HCT116 (cell line): ENCODE measurements at regions not wholly inside any gene's neighbourhood (a gene's known extent, or its start where the extent isn't known, plus 50 kb on each side); places are given as distances from the start of the nearest gene placed in this dataset.

Experiments
- ATAC-seq: fragments of 200-7000 bp; cut with Tn5 transposase; 2 replicates; pipeline ENCODE4 v1.9.1; 2020; ENCODE audit warnings: mild to moderate bottlenecking, moderate library complexity
- BruUV-seq: library from RNA; stranded (reverse); fragments of 400-500 nt; replicated peaks from 2 replicates; lab custom pipeline; 2021; lab: Mats Ljungman, UMichigan
- CTCF ChIA-PET: fragments of 300-600 bp; sonication (Branson Sonifier 250); formaldehyde crosslinking; loops from one replicate; lab custom pipeline; 2021; ENCODE audit warnings: antibody characterized with exemption; lab: Charles Lee
- POLR2A ChIA-PET: fragments of 300-600, 350-600 bp; sonication (Branson Sonifier 250); formaldehyde crosslinking; loops from one replicate; lab custom pipeline; 2021; ENCODE audit warnings: antibody characterized with exemption; lab: Charles Lee
- RAD21 ChIA-PET, 2 experiments: fragments of 300-600 bp; sonication (Branson Sonifier 250); formaldehyde crosslinking; loops; one replicate each; lab custom pipeline; 2023; ENCODE audit warnings: low total read pairs in 2 of 2; ENCODE audit not compliant: uncharacterized antibody in 2 of 2, unreplicated experiment in 2 of 2, low non-redundant PET in 1 of 2; lab: Charles Lee
- DNase-seq: peaks from one replicate; pipeline ENCODE4 v3.0.0-alpha.2; 2010; ENCODE audit warnings: low read depth, low spot score
- H2AFZ ChIP-seq: fragments of 200-600 bp; shearing (Covaris generic), sonication (generic); 2 replicates; pipeline ENCODE4 v1.6.1; 2017; ENCODE audit warnings: low read depth, mixed run types, mixed read lengths, antibody characterized with exemption, low read length; ENCODE audit not compliant: poor library complexity, severe bottlenecking
- H3K27ac ChIP-seq: 2 replicates; pipeline ENCODE4 v1.5.1; 2012; ENCODE audit warnings: low read depth, low read length
- H3K27me3 ChIP-seq: fragments of 200-600 bp; sonication (generic); 2 replicates; pipeline ENCODE4 v1.6.1; 2016; ENCODE audit warnings: mixed run types, low read length, mixed read lengths; ENCODE audit not compliant: insufficient read depth
- H3K36me3 ChIP-seq, 2 experiments: fragments of 200-500 bp in 1 of 2; fragments of 200-600 bp in 1 of 2; sonication (Bioruptor generic) in 1 of 2; sonication (generic) in 1 of 2; 2 replicates each; pipeline versions ENCODE4 v1.5.1 to v1.6.1; 2014 to 2016; ENCODE audit warnings: low read length in 2 of 2, inconsistent platforms in 1 of 2, mixed read lengths in 1 of 2, mixed run types in 1 of 2; ENCODE audit not compliant: insufficient read depth in 2 of 2, control insufficient read depth in 1 of 2
- H3K4me1 ChIP-seq, 2 experiments: fragments of 200-600 bp in 1 of 2; sonication (generic) in 1 of 2; 2 replicates each; pipeline versions ENCODE4 v1.5.1 to v1.6.1; 2012 to 2017; ENCODE audit warnings: low read length in 2 of 2, inconsistent platforms in 1 of 2, mild to moderate bottlenecking in 1 of 2, mixed read lengths in 1 of 2, mixed run types in 1 of 2, moderate library complexity in 1 of 2; ENCODE audit not compliant: insufficient read depth in 2 of 2, control insufficient read depth in 1 of 2
- H3K4me2 ChIP-seq: fragments of 200-600 bp; sonication (generic); 2 replicates; pipeline ENCODE4 v1.6.1; 2017; ENCODE audit warnings: mixed run types, low read length, mixed read lengths
- H3K4me3 ChIP-seq, 2 experiments: fragments of 200-600 bp in 1 of 2; sonication (generic) in 1 of 2; replicated peaks in 1 of 2; 2 replicates each; pipeline ENCODE4 v1.5.1; 2011 to 2016; ENCODE audit warnings: low read length in 2 of 2, control low read depth in 1 of 2, low read depth in 1 of 2, mild to moderate bottlenecking in 1 of 2, mixed read lengths in 1 of 2, mixed run types in 1 of 2
- H3K79me2 ChIP-seq: fragments of 200-600 bp; sonication (generic); 2 replicates; pipeline ENCODE4 v1.6.1; 2017; ENCODE audit warnings: mild to moderate bottlenecking, mixed run types, low read length, moderate library complexity, mixed read lengths; ENCODE audit not compliant: insufficient read depth
- H3K9ac ChIP-seq: fragments of 200-600 bp; sonication (generic); 2 replicates; pipeline ENCODE4 v1.6.1; 2016; ENCODE audit warnings: low read length, mixed read lengths
- H3K9me2 ChIP-seq: fragments of 200-600 bp; sonication (generic), shearing (Covaris generic); 2 replicates; pipeline ENCODE4 v1.6.1; 2017; ENCODE audit warnings: mixed run types, mild to moderate bottlenecking, moderate library complexity; ENCODE audit not compliant: insufficient read depth
- H3K9me3 ChIP-seq, 2 experiments: fragments of 200-500 bp in 1 of 2; fragments of 200-600 bp in 1 of 2; sonication (Bioruptor generic) in 1 of 2; sonication (generic) in 1 of 2; 2 replicates each; pipeline ENCODE4 v1.6.1; 2014 to 2017; ENCODE audit warnings: low read length in 2 of 2, mixed read lengths in 2 of 2, inconsistent platforms in 1 of 2, low read depth in 1 of 2, mild to moderate bottlenecking in 1 of 2, mixed run types in 1 of 2, moderate library complexity in 1 of 2; ENCODE audit not compliant: control insufficient read depth in 1 of 2, insufficient read depth in 1 of 2
- H4K20me1 ChIP-seq: fragments of 200-600 bp; sonication (generic), shearing (Covaris generic); 2 replicates; pipeline ENCODE4 v1.6.1; 2017; ENCODE audit warnings: mixed run types, mild to moderate bottlenecking, moderate library complexity; ENCODE audit not compliant: insufficient read depth
- CBX3 ChIP-seq: IDR thresholded peaks from 2 replicates; pipeline ENCODE4 v1.6.1; 2012; ENCODE audit warnings: low read depth
- CEBPB ChIP-seq: IDR thresholded peaks from 2 replicates; pipeline ENCODE4 v1.6.1; 2012; ENCODE audit warnings: low read depth
- ELF1 ChIP-seq: IDR thresholded peaks from 2 replicates; pipeline ENCODE4 v1.6.1; 2012; ENCODE audit warnings: low read depth, borderline replicate concordance
- EZH2 ChIP-seq: fragments of 200-600 bp; sonication (generic); IDR thresholded peaks from 2 replicates; pipeline ENCODE4 v1.6.1; 2017; ENCODE audit warnings: antibody characterized with exemption, mixed run types
- FOSL1 ChIP-seq: IDR thresholded peaks from 2 replicates; pipeline ENCODE4 v1.6.1; 2012; ENCODE audit warnings: low read depth
- JUND ChIP-seq: IDR thresholded peaks from 2 replicates; pipeline ENCODE4 v1.6.1; 2012
- POLR2A ChIP-seq: IDR thresholded peaks from 2 replicates; pipeline ENCODE4 v1.7.0; 2011; ENCODE audit warnings: borderline replicate concordance; ENCODE audit not compliant: insufficient read depth, insufficient read length; ENCODE audit errors: extremely low read depth
- POLR2AphosphoS5 ChIP-seq: IDR thresholded peaks from 2 replicates; pipeline ENCODE4 v1.6.1; 2011; ENCODE audit warnings: mild to moderate bottlenecking, low read depth, low read length, moderate library complexity
- RAD21 ChIP-seq: IDR thresholded peaks from 2 replicates; pipeline ENCODE4 v1.6.1; 2012; ENCODE audit warnings: low read depth, mild to moderate bottlenecking
- SIN3A ChIP-seq: IDR thresholded peaks from 2 replicates; pipeline ENCODE4 v1.6.1; 2012; ENCODE audit warnings: low read depth
- SP1 ChIP-seq: IDR thresholded peaks from 2 replicates; pipeline ENCODE4 v1.6.1; 2012; ENCODE audit warnings: low read depth
- SRF ChIP-seq: IDR thresholded peaks from 2 replicates; pipeline ENCODE4 v1.6.1; 2012; ENCODE audit warnings: low read depth
- TCF7L2 ChIP-seq: IDR thresholded peaks from 2 replicates; pipeline ENCODE4 v1.7.0; 2011; ENCODE audit warnings: borderline replicate concordance, inconsistent platforms; ENCODE audit not compliant: insufficient read depth, insufficient read length; ENCODE audit errors: extremely low read depth
- YY1 ChIP-seq: IDR thresholded peaks from 2 replicates; pipeline ENCODE4 v1.6.1; 2011; ENCODE audit warnings: low read length, low read depth, moderate library complexity, mild to moderate bottlenecking; ENCODE audit not compliant: insufficient replicate concordance; ENCODE audit errors: extremely low read depth
- ZFX ChIP-seq: fragments of 450-650 bp; IDR thresholded peaks from 2 replicates; pipeline ENCODE4 v1.6.1; 2017
- ZNF274 ChIP-seq: fragments of 200-500 bp; sonication (Bioruptor generic); IDR thresholded peaks from 2 replicates; pipeline ENCODE4 v1.6.1; 2014; ENCODE audit warnings: mild to moderate bottlenecking, low read depth, low read length, inconsistent platforms
- intact Hi-C: fragments of 100-400 bp; cut with micrococcal nuclease; formaldehyde crosslinking; loops from 2 replicates; pipeline ENCODE4 v1.10.0; 2022
- TF ChIP-seq, protein P1 (sequence below): IDR thresholded peaks from 2 replicates; pipeline ENCODE4 v1.6.1; 2011; ENCODE audit warnings: mild to moderate bottlenecking, low read length, moderate library complexity; ENCODE audit not compliant: insufficient replicate concordance; ENCODE audit errors: extremely low read depth
- TF ChIP-seq, protein P2 (sequence below): IDR thresholded peaks from 2 replicates; pipeline ENCODE4 v1.6.1; 2012; ENCODE audit warnings: low read depth
- TF ChIP-seq, protein P3 (sequence below): IDR thresholded peaks from 2 replicates; pipeline ENCODE4 v1.6.1; 2012
- TF ChIP-seq, protein P4 (sequence below): IDR thresholded peaks from 2 replicates; pipeline ENCODE4 v1.6.1; 2012

DNA sequence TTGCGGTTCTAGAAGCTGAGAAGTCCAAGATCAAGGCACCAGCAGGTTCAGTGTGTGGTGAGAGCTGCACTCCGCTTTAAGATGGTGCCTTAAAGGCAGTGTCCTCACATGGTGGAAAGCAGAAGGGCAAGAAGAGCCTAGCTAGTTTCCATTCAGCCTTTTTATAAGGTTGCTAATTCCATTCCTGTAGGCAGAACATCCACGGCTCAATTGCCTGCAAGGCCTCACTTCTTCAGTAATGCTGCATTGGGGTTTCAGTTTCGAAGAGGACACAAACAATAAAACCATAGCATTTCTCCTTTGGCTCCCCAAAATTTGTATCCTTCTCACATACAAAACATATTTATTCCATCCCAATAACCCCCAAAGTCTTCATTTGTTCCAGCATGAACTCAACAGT lies 109.5 kb upstream of the KCND2 start:
- POLR2A ChIA-PET, result no interaction called here

More for the DNA sequence above, 109.5 kb upstream of the KCND2 start:
- CTCF ChIA-PET, result no interaction called here
- TF ChIP-seq POLR2A, result no peak
- TF ChIP-seq, protein P1, sequence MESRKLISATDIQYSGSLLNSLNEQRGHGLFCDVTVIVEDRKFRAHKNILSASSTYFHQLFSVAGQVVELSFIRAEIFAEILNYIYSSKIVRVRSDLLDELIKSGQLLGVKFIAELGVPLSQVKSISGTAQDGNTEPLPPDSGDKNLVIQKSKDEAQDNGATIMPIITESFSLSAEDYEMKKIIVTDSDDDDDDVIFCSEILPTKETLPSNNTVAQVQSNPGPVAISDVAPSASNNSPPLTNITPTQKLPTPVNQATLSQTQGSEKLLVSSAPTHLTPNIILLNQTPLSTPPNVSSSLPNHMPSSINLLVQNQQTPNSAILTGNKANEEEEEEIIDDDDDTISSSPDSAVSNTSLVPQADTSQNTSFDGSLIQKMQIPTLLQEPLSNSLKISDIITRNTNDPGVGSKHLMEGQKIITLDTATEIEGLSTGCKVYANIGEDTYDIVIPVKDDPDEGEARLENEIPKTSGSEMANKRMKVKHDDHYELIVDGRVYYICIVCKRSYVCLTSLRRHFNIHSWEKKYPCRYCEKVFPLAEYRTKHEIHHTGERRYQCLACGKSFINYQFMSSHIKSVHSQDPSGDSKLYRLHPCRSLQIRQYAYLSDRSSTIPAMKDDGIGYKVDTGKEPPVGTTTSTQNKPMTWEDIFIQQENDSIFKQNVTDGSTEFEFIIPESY, result no peak
- TF ChIP-seq EZH2, result no peak
- no peak for TF ChIP-seq ELF1
- TF ChIP-seq, protein P2, sequence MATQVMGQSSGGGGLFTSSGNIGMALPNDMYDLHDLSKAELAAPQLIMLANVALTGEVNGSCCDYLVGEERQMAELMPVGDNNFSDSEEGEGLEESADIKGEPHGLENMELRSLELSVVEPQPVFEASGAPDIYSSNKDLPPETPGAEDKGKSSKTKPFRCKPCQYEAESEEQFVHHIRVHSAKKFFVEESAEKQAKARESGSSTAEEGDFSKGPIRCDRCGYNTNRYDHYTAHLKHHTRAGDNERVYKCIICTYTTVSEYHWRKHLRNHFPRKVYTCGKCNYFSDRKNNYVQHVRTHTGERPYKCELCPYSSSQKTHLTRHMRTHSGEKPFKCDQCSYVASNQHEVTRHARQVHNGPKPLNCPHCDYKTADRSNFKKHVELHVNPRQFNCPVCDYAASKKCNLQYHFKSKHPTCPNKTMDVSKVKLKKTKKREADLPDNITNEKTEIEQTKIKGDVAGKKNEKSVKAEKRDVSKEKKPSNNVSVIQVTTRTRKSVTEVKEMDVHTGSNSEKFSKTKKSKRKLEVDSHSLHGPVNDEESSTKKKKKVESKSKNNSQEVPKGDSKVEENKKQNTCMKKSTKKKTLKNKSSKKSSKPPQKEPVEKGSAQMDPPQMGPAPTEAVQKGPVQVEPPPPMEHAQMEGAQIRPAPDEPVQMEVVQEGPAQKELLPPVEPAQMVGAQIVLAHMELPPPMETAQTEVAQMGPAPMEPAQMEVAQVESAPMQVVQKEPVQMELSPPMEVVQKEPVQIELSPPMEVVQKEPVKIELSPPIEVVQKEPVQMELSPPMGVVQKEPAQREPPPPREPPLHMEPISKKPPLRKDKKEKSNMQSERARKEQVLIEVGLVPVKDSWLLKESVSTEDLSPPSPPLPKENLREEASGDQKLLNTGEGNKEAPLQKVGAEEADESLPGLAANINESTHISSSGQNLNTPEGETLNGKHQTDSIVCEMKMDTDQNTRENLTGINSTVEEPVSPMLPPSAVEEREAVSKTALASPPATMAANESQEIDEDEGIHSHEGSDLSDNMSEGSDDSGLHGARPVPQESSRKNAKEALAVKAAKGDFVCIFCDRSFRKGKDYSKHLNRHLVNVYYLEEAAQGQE, result no peak
- TF ChIP-seq YY1, result no peak
- no peak for TF ChIP-seq CBX3
- TF ChIP-seq SIN3A, result no peak
- no peak for TF ChIP-seq TCF7L2
- no peak for TF ChIP-seq ZFX
- TF ChIP-seq, protein P3, sequence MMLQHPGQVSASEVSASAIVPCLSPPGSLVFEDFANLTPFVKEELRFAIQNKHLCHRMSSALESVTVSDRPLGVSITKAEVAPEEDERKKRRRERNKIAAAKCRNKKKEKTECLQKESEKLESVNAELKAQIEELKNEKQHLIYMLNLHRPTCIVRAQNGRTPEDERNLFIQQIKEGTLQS, result no peak
- no peak for TF ChIP-seq CEBPB
- no peak for TF ChIP-seq SP1
- no peak for TF ChIP-seq ZNF274
- no peak for TF ChIP-seq RAD21
- TF ChIP-seq, protein P4, sequence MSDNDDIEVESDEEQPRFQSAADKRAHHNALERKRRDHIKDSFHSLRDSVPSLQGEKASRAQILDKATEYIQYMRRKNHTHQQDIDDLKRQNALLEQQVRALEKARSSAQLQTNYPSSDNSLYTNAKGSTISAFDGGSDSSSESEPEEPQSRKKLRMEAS, result no peak
- TF ChIP-seq FOSL1, result no peak
- no peak for TF ChIP-seq JUND
- TF ChIP-seq SRF, result no peak
- TF ChIP-seq POLR2AphosphoS5, result no peak
- H3K9me3 ChIP-seq, result no peaks in the 10 kb centered on the region
- H3K4me2 ChIP-seq, result no peak overlapping the region
- DNase-seq, result no peak
- RAD21 ChIA-PET, result no interaction called here
- H3K9me2 ChIP-seq, result no peaks in the 10 kb centered on the region
- intact Hi-C loops, result no loop called here
- no peaks in the 10 kb centered on the region for H3K79me2 ChIP-seq
- no peak for ATAC-seq
- H2AFZ ChIP-seq, result no peak overlapping the region
- H3K4me1 ChIP-seq, result no peaks in the 10 kb centered on the region
- H3K9ac ChIP-seq, result no peak overlapping the region
- BruUV-seq, result no TSS peak
- no peaks in the 10 kb centered on the region for H4K20me1 ChIP-seq
- no peak overlapping the region for H3K27ac ChIP-seq
- H3K4me3 ChIP-seq, result no peak overlapping the region
- no peaks in the 10 kb centered on the region for H3K27me3 ChIP-seq
- H3K36me3 ChIP-seq, result no peaks in the 10 kb centered on the region
